IMR-90 (cell line): ENCODE measurements at regions not wholly inside any gene's neighbourhood (a gene's known extent, or its start where the extent isn't known, plus 50 kb on each side); places are given as distances from the start of the nearest gene placed in this dataset.
A peak's percentile ranks its signal among the peaks of the same experiment; 100 is the strongest.

Experiments used
- ATAC-seq: fragments of 200-7000 bp; cut with Tn5 transposase; 2 replicates; pipeline ENCODE4 v1.9.1; 2020; ENCODE audit warnings: low read depth, mild to moderate bottlenecking, moderate library complexity
- BruUV-seq: library from RNA; stranded (reverse); fragments of 400-500 nt; replicated peaks from 2 replicates; lab custom pipeline; 2021; lab: Mats Ljungman, UMichigan
- CTCF ChIA-PET: fragments of 300-600 bp; formaldehyde crosslinking; extraction: SDS; loops from one replicate; lab custom pipeline; 2021; ENCODE audit warnings: antibody characterized with exemption; lab: Yijun Ruan, JAX
- POLR2A ChIA-PET: fragments of 300-600 bp; sonication (Branson Sonifier 250); formaldehyde crosslinking; loops from one replicate; lab custom pipeline; 2022; ENCODE audit warnings: antibody characterized with exemption; ENCODE audit not compliant: unreplicated experiment; lab: Charles Lee
- DNase-seq: peaks from one replicate; pipeline ENCODE4 v3.0.0; 2013
- H2AFZ ChIP-seq: replicated peaks from 2 replicates; pipeline ENCODE3; 2013; ENCODE audit warnings: low read length, mild to moderate bottlenecking; ENCODE audit not compliant: poor library complexity
- H2AK5ac ChIP-seq: 2 replicates; pipeline ENCODE4 v1.6.1; 2013; ENCODE audit warnings: low read depth, low read length, inconsistent platforms
- H2AK9ac ChIP-seq: replicated peaks from 2 replicates; pipeline ENCODE3; 2013; ENCODE audit warnings: mild to moderate bottlenecking, low read depth, low read length, moderate library complexity; ENCODE audit not compliant: poor library complexity
- H2BK120ac ChIP-seq: 2 replicates; pipeline ENCODE4 v1.6.1; 2013; ENCODE audit warnings: low read depth, low read length, inconsistent platforms
- H2BK15ac ChIP-seq: 3 replicates; pipeline ENCODE4 v1.6.1; 2013; ENCODE audit warnings: low read depth, low read length, inconsistent platforms
- H2BK20ac ChIP-seq: 2 replicates; pipeline ENCODE4 v1.6.1; 2013; ENCODE audit warnings: low read depth, mild to moderate bottlenecking, inconsistent platforms, low read length, moderate library complexity
- H2BK5ac ChIP-seq: 2 replicates; pipeline ENCODE4 v1.6.1; 2013; ENCODE audit warnings: mild to moderate bottlenecking, low read depth, low read length, inconsistent platforms; ENCODE audit not compliant: poor library complexity, severe bottlenecking
- H3K14ac ChIP-seq: replicated peaks from 2 replicates; pipeline ENCODE4 v1.6.1; 2013; ENCODE audit warnings: low read depth, low read length, inconsistent platforms
- H3K18ac ChIP-seq: 2 replicates; pipeline ENCODE4 v1.6.1; 2013; ENCODE audit warnings: low read depth, low read length, control low read depth
- H3K23ac ChIP-seq: 2 replicates; pipeline ENCODE4 v1.6.1; 2013; ENCODE audit warnings: low read depth, low read length, inconsistent platforms
- H3K27ac ChIP-seq: 2 replicates; pipeline ENCODE4 v1.5.1; 2013; ENCODE audit warnings: mild to moderate bottlenecking, control low read depth, low read length; ENCODE audit not compliant: insufficient read depth
- H3K27me3 ChIP-seq: 2 replicates; pipeline ENCODE4 v1.6.1; 2013; ENCODE audit warnings: low read length; ENCODE audit not compliant: control insufficient read depth, insufficient read depth
- H3K36me3 ChIP-seq: 2 replicates; pipeline ENCODE4 v1.6.1; 2013; ENCODE audit warnings: low read length, mixed read lengths; ENCODE audit not compliant: control insufficient read depth, insufficient read depth
- H3K4ac ChIP-seq: 2 replicates; pipeline ENCODE4 v1.6.1; 2013; ENCODE audit warnings: low read depth, low read length, inconsistent platforms
- H3K4me1 ChIP-seq: 2 replicates; pipeline ENCODE4 v1.6.1; 2013; ENCODE audit warnings: low read length, mixed read lengths; ENCODE audit not compliant: control insufficient read depth, insufficient read depth
- H3K4me2 ChIP-seq: 2 replicates; pipeline ENCODE4 v1.6.1; 2013; ENCODE audit warnings: low read depth, mild to moderate bottlenecking, control low read depth, low read length, moderate library complexity
- H3K4me3 ChIP-seq: 2 replicates; pipeline ENCODE4 v1.5.1; 2013; ENCODE audit warnings: low read depth, mild to moderate bottlenecking, control low read depth, low read length, moderate library complexity; ENCODE audit not compliant: insufficient read depth
- H3K56ac ChIP-seq: 2 replicates; pipeline ENCODE4 v1.6.1; 2013; ENCODE audit warnings: low read length, inconsistent platforms; ENCODE audit not compliant: insufficient read depth; ENCODE audit errors: extremely low read depth
- H3K79me1 ChIP-seq, 2 experiments: 2 replicates each; pipeline ENCODE4 v1.6.1; 2013; ENCODE audit warnings: low read length in 2 of 2, inconsistent platforms in 1 of 2, low read depth in 1 of 2
- H3K9ac ChIP-seq: 2 replicates; pipeline ENCODE4 v1.6.1; 2013; ENCODE audit warnings: low read depth, low read length, control low read depth
- H3K9me1 ChIP-seq: 2 replicates; pipeline ENCODE4 v1.6.1; 2013; ENCODE audit warnings: low read length, inconsistent platforms; ENCODE audit not compliant: insufficient read depth
- H3K9me3 ChIP-seq: 2 replicates; pipeline ENCODE4 v1.6.1; 2013; ENCODE audit warnings: low read length; ENCODE audit not compliant: control insufficient read depth, insufficient read depth
- H4K20me1 ChIP-seq: 2 replicates; pipeline ENCODE4 v1.6.1; 2013; ENCODE audit warnings: low read length, inconsistent platforms; ENCODE audit not compliant: insufficient read depth
- H4K5ac ChIP-seq: 2 replicates; pipeline ENCODE4 v1.6.1; 2013; ENCODE audit warnings: mild to moderate bottlenecking, low read depth, low read length, control low read depth
- H4K8ac ChIP-seq, 2 experiments: 2 replicates each; pipeline ENCODE4 v1.6.1; 2013; ENCODE audit warnings: low read depth in 2 of 2, low read length in 2 of 2, control low read depth in 1 of 2, inconsistent platforms in 1 of 2
- H4K91ac ChIP-seq: 2 replicates; pipeline ENCODE4 v1.6.1; 2013; ENCODE audit warnings: low read depth, low read length, inconsistent platforms; ENCODE audit not compliant: insufficient read depth
- BHLHE40 ChIP-seq: fragments of 150-350 bp; IDR thresholded peaks from 2 replicates; pipeline ENCODE4 v1.6.1; 2016; ENCODE audit warnings: mild to moderate bottlenecking, low read depth, low read length
- CEBPB ChIP-seq: IDR thresholded peaks from 2 replicates; pipeline ENCODE4 v1.6.1; 2012; ENCODE audit warnings: low read depth, low read length, improper control_type of control experiment
- MAZ ChIP-seq: IDR thresholded peaks from 2 replicates; pipeline ENCODE4 v1.6.1; 2012; ENCODE audit warnings: low read depth, mild to moderate bottlenecking, low read length, improper control_type of control experiment, moderate library complexity, borderline replicate concordance
- RAD21 ChIP-seq: IDR thresholded peaks from 2 replicates; pipeline ENCODE4 v1.6.1; 2012; ENCODE audit warnings: low read length, improper control_type of control experiment
- RCOR1 ChIP-seq: IDR thresholded peaks from 2 replicates; pipeline ENCODE4 v1.6.1; 2012; ENCODE audit warnings: mild to moderate bottlenecking, low read length, improper control_type of control experiment; ENCODE audit not compliant: insufficient replicate concordance
- WGBS, 2 experiments: methylation state at CpG; one replicate each; pipeline versions ENCODE4 v1.1.5 to v1.1.7; 2013; ENCODE audit warnings: missing lambda C conversion rate in 2 of 2; ENCODE audit not compliant: insufficient read length in 1 of 2; ENCODE audit errors: extremely low coverage in 2 of 2; 5-methylcytosine and 5-hydroxymethylcytosine counted together
- dilution Hi-C: fragments of 300-500 bp; cut with HindIII; formaldehyde crosslinking; loops from one replicate; pipeline ENCODE4 v1.14.3; 2018; ENCODE audit warnings: low sequenced_read_pairs; ENCODE audit not compliant: unreplicated experiment
- in situ Hi-C: fragments of 300-500 bp; cut with MboI; formaldehyde crosslinking; loops from 3 replicates; pipeline ENCODE4 v1.14.3; 2019; ENCODE audit warnings: low sequenced_read_pairs, inconsistent platforms, mixed read lengths
- intact Hi-C: fragments of 100-400 bp; cut with micrococcal nuclease; formaldehyde crosslinking; loops from 2 replicates; pipeline ENCODE4 v1.10.0; 2022
- TF ChIP-seq, protein P1 (sequence below): fragments of 150-350 bp; IDR thresholded peaks from 2 replicates; pipeline ENCODE4 v1.6.1; 2017; ENCODE audit warnings: mild to moderate bottlenecking, antibody characterized with exemption, low read length, low read depth

DNA sequence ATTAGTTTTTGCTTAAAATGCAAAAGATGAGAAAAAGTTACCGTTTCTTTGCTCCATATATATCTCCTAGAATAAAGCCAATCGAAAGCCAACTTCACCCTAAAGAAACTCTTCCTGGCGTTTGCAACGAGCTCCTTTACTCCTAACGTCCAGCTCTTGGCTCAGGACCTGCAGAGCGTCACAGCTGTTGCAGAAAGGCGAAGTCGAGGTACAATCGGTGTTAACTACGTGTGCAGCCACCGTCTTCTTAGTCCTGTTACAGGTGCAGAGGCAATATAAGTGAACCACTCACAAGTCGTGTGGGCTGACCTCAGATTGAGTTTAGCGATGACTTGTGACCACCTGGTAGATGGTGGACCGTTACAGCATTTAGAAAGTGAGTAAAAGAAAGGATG is 113.1 kb downstream of the TRIM27 start:
- H3K9me1 ChIP-seq = no peaks in the 10 kb centered on the region
- in situ Hi-C loops = no loop called here
- CTCF ChIA-PET = no interaction called here
- WGBS, 2 experiments = 6% methylated on average over 6 of the region's 14 CpGs; no CpG with 5 or more reads in 1 of the 2 experiments
- H4K5ac ChIP-seq = no peak overlapping the region
- no peak overlapping the region for H2BK20ac ChIP-seq
- no peak overlapping the region for H2BK5ac ChIP-seq
- no TSS peak for BruUV-seq
- no peak overlapping the region for H3K14ac ChIP-seq
- H2AK9ac ChIP-seq = no peak overlapping the region
- H3K36me3 ChIP-seq = no peaks in the 10 kb centered on the region
- no peaks in the 10 kb centered on the region for H3K79me1 ChIP-seq
- peak overlapping the region; percentile 42 for H3K4me3 ChIP-seq
- TF ChIP-seq BHLHE40 (no peak), CEBPB (no peak), RAD21 (no peak), RCOR1 (no peak), MAZ (no peak)
- TF ChIP-seq, protein P1, sequence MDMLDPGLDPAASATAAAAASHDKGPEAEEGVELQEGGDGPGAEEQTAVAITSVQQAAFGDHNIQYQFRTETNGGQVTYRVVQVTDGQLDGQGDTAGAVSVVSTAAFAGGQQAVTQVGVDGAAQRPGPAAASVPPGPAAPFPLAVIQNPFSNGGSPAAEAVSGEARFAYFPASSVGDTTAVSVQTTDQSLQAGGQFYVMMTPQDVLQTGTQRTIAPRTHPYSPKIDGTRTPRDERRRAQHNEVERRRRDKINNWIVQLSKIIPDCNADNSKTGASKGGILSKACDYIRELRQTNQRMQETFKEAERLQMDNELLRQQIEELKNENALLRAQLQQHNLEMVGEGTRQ = no peak
- no peaks in the 10 kb centered on the region for H3K4me1 ChIP-seq
- DNase-seq (no peak), ATAC-seq (no peak)
- H2BK15ac ChIP-seq = no peak overlapping the region
- dilution Hi-C loops = no loop called here
- no peak overlapping the region for H3K27ac ChIP-seq
- no peak overlapping the region for H4K91ac ChIP-seq
- H3K18ac ChIP-seq = no peak overlapping the region
- no peaks in the 10 kb centered on the region for H4K20me1 ChIP-seq
- peaks cover 41% of the 10 kb centered on the region for H3K27me3 ChIP-seq
- no peak overlapping the region for H4K8ac ChIP-seq
- intact Hi-C loops = no loop called here
- no peak overlapping the region for H2AFZ ChIP-seq
- no peak overlapping the region for H3K23ac ChIP-seq
- H2AK5ac ChIP-seq = no peak overlapping the region
- no peak overlapping the region for H3K56ac ChIP-seq
- no peak overlapping the region for H3K9ac ChIP-seq
- no peak overlapping the region for H2BK120ac ChIP-seq
- no peak overlapping the region for H3K4ac ChIP-seq
- H3K9me3 ChIP-seq = no peaks in the 10 kb centered on the region
- POLR2A ChIA-PET = no interaction called here
- H3K4me2 ChIP-seq = peak overlapping the region; percentile 92
